Mucosa of descending colon (tissue), 3 donors: ENCODE measurements at regions not wholly inside any gene's neighbourhood (a gene's known extent, or its start where the extent isn't known, plus 50 kb on each side); places are given as distances from the start of the nearest gene placed in this dataset.

Experiments used
- ATAC-seq: fragments of 200-7000 bp; cut with Tn5 transposase; one replicate; pipeline ENCODE4 v1.9.1; 2020; ENCODE audit warnings: mild to moderate bottlenecking, moderate library complexity
- DNase-seq, 3 donors: peaks; one replicate each; pipeline ENCODE4 v3.0.0-alpha.2; 2020
- H3K36me3 ChIP-seq: fragments of 200-600 bp; one replicate; pipeline ENCODE4 v1.8.0; 2021; ENCODE audit warnings: low read depth, mild to moderate bottlenecking
- H3K4me1 ChIP-seq: fragments of 200-600 bp; one replicate; pipeline ENCODE4 v1.8.0; 2021; ENCODE audit warnings: low read depth, mild to moderate bottlenecking
- H3K4me3 ChIP-seq: fragments of 200-600 bp; one replicate; pipeline ENCODE4 v1.8.0; 2021; ENCODE audit warnings: mild to moderate bottlenecking
- H3K9me3 ChIP-seq: fragments of 200-600 bp; one replicate; pipeline ENCODE4 v1.8.0; 2021; ENCODE audit warnings: mild to moderate bottlenecking
- intact Hi-C, 2 donors: fragments of 100-400 bp; cut with DNase I in 1 of 2; cut with micrococcal nuclease in 1 of 2; formaldehyde crosslinking; loops; one replicate each; pipeline versions ENCODE4 v1.11.0 to v1.11.1; 2022; cut with DNase I, micrococcal nuclease
- TF ChIP-seq, protein P1 (sequence below): fragments of 200-600 bp; IDR thresholded peaks from one replicate; pipeline ENCODE4 v1.8.0; 2022; ENCODE audit warnings: antibody characterized with exemption, mild to moderate bottlenecking
- donor health status: DM: no; HTN: no; CAD: no; lungs with moderate emphysema.
- donor health status: DM: no; HTN: no; CAD: no.
- donor health status: DM: no; HTN: yes; CAD: no.

DNA sequence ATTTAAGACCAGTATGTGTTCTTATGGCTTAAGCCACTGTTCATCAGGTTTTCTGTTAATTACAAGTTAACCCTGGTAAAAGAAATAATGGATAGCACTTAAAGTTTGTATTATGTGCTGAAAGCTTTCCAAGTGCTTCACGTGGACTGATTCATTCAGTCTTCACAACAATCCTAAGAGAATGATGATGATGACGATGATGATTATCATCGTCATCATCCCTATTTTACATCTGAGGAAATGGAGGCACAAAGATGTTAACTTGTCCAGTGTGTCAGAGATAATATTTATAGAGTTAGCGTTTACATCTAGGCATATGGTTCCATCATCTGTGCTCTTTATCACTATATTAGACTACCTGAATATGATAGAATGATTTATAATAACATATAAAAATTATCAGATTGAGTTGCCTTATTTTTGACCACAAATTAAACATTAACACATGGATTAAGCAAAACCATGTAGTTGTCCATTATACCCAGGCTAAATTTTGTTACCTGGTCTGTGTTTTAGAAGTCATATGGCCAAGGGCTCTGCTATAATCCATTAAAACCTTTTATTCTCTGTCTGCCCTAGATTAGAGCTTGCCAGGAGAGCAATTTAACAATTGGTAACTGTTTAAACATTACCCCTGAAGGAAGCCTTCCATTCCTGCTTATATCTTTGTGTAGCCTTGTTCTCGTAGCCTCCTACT is 102.3 kb upstream of the MAP3K1 start:
- Histone ChIP-seq H3K4me1 (no peaks in the 10 kb centered on the region), H3K4me3 (no peak overlapping the region), H3K9me3 (no peaks in the 10 kb centered on the region), H3K36me3 (no peaks in the 10 kb centered on the region)
- intact Hi-C loops: no loop called here
- DNase-seq (no peak), ATAC-seq (no peak)
- TF ChIP-seq, protein P1, sequence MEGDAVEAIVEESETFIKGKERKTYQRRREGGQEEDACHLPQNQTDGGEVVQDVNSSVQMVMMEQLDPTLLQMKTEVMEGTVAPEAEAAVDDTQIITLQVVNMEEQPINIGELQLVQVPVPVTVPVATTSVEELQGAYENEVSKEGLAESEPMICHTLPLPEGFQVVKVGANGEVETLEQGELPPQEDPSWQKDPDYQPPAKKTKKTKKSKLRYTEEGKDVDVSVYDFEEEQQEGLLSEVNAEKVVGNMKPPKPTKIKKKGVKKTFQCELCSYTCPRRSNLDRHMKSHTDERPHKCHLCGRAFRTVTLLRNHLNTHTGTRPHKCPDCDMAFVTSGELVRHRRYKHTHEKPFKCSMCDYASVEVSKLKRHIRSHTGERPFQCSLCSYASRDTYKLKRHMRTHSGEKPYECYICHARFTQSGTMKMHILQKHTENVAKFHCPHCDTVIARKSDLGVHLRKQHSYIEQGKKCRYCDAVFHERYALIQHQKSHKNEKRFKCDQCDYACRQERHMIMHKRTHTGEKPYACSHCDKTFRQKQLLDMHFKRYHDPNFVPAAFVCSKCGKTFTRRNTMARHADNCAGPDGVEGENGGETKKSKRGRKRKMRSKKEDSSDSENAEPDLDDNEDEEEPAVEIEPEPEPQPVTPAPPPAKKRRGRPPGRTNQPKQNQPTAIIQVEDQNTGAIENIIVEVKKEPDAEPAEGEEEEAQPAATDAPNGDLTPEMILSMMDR: no peak

DNA sequence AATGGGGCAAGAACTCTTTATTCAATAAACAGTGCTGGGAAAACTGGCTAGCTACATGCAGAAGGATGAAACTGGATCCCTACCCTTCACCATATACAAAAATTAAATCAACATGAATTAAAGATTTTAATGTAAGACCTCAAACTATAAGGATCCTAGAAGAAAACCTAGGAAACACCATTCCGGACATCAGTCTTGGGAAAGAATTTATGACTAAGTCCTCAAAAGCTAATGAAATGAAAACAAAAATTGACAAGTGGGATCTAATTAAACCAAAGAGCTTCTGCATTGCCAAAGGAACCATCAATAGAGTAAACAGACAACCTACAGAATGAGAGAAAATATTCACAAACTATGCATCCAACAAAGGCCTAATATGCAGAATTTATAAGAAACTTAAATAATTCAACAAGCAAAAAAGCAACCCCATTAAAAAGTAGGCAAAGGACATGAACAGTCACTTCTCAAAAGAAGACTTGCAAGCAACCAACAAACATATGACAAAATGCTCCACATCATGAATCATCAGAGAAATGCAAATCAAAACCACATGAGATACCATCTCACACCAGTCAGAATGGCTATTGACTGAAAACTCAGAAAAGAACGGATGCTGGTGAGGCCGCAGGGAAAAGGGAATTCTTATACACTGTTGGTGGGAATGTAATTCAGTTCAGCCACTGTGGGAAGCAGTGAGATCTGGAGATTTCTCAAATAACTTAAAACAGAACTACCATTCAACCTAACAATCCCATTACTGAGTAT is 104.3 kb upstream of the MAP3K1 start:
- H3K9me3 ChIP-seq: no peaks in the 10 kb centered on the region
- ATAC-seq (no peak), DNase-seq (no peak)
- no peak overlapping the region for H3K4me3 ChIP-seq
- intact Hi-C loops: no loop called here
- H3K36me3 ChIP-seq: no peaks in the 10 kb centered on the region
- TF ChIP-seq, protein P1: no peak
- H3K4me1 ChIP-seq: no peaks in the 10 kb centered on the region

DNA sequence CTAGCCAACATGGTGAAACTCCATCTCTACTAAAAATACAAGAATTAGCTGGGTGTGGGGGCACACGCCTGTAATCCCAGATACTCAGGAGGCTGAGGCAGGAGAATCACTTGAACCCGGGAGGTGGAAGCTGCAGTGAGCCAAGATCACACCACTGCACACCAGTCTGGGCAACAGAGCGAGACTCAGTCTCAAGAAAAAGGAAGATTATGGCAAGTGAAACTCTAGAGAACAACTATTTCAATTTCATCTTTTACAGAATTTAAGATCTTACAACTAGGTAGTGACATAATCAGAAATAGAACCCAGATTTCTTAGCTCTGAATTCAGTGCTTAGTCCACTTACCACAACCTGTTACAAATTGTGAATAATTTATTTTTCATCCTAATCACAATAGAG is 108.8 kb upstream of the MAP3K1 start:
- ATAC-seq (no peak), DNase-seq (no peak)
- Histone ChIP-seq H3K36me3 (no peaks in the 10 kb centered on the region), H3K4me3 (no peak overlapping the region), H3K4me1 (no peaks in the 10 kb centered on the region), H3K9me3 (no peaks in the 10 kb centered on the region)
- intact Hi-C loops: no loop called here
- TF ChIP-seq, protein P1: no peak

DNA sequence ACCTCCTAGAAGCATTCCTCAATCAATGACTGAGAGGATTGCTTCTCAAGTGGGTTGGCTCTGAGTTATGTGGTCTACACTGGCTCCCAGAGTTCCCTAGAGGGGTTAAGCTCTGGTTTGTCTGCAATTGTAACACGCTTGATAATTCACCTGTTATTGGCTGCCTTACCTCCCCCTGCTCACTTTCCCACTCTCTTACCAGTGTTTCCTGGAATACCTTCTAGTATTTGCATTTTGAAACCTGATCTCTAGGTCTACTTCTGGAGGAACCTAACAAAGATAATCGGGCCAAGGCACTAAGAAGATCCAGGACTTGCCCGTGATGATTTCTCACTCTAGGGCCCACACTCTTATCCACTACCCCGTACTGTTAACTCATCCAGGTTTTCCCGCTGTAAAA is 110.1 kb upstream of the MAP3K1 start:
- Histone ChIP-seq H3K9me3 (no peaks in the 10 kb centered on the region), H3K4me3 (no peak overlapping the region), H3K4me1 (no peaks in the 10 kb centered on the region), H3K36me3 (no peaks in the 10 kb centered on the region)
- intact Hi-C loops: no loop called here
- DNase-seq: no peak
- TF ChIP-seq, protein P1: no peak
- no peak for ATAC-seq

DNA sequence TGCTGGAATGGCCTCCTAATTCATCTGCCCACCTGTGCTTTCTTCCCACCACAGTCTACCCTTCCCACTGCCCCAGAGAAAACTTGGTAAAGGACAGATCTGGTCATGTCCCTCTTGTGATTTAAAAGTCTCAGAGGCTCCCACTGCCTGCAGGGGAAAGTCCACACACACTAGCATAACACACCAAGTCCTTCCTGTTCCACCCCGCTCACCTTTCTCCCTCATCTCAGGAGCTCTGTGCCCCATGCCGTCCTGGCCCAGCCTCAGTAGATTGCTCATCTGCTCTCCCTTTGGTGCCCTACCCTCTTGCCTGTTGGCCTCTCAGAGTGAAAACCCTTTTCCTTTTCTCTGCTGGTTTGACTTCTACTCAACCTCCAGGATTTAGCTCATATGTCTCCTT is 111.4 kb upstream of the MAP3K1 start:
- TF ChIP-seq, protein P1: no peak
- ATAC-seq (no peak), DNase-seq (no peak)
- Histone ChIP-seq H3K4me3 (no peak overlapping the region), H3K36me3 (no peaks in the 10 kb centered on the region), H3K9me3 (no peaks in the 10 kb centered on the region), H3K4me1 (no peaks in the 10 kb centered on the region)
- intact Hi-C loops: no loop called here
